H9 (cell line): ENCODE measurements at regions not wholly inside any gene's neighbourhood (a gene's known extent, or its start where the extent isn't known, plus 50 kb on each side); places are given as distances from the start of the nearest gene placed in this dataset.

Source experiments
- DNase-seq: peaks from one replicate; pipeline ENCODE4 v3.0.0-alpha.2; 2017
- H2AFZ ChIP-seq: one replicate; pipeline ENCODE4 v1.6.1; 2013; ENCODE audit warnings: mild to moderate bottlenecking, low read length, control low read depth, moderate library complexity
- H2AK5ac ChIP-seq: 2 replicates; pipeline ENCODE4 v1.6.1; 2013; ENCODE audit warnings: low read length, control low read depth, mixed read lengths; ENCODE audit not compliant: insufficient read length
- H2BK120ac ChIP-seq: one replicate; pipeline ENCODE4 v1.6.1; 2013; ENCODE audit warnings: low read depth, mild to moderate bottlenecking, low read length, control low read depth, inconsistent platforms; ENCODE audit not compliant: poor library complexity, severe bottlenecking
- H2BK12ac ChIP-seq: 2 replicates; pipeline ENCODE4 v1.6.1; 2013; ENCODE audit warnings: low read length, control low read depth, mixed read lengths, low read depth; ENCODE audit not compliant: insufficient read length
- H2BK15ac ChIP-seq: 2 replicates; pipeline ENCODE4 v1.6.1; 2013; ENCODE audit warnings: low read depth, low read length, control low read depth
- H2BK20ac ChIP-seq: one replicate; pipeline ENCODE4 v1.6.1; 2013; ENCODE audit warnings: low read depth, mild to moderate bottlenecking, low read length, control low read depth, inconsistent platforms; ENCODE audit not compliant: poor library complexity, severe bottlenecking
- H2BK5ac ChIP-seq: 2 replicates; pipeline ENCODE4 v1.6.1; 2013; ENCODE audit warnings: low read length, control low read depth, mixed read lengths; ENCODE audit not compliant: insufficient read length
- H3K14ac ChIP-seq: 2 replicates; pipeline ENCODE4 v1.6.1; 2013; ENCODE audit warnings: low read length, control low read depth; ENCODE audit not compliant: insufficient read depth
- H3K18ac ChIP-seq: 2 replicates; pipeline ENCODE4 v1.6.1; 2013; ENCODE audit warnings: low read depth, mild to moderate bottlenecking, mixed read lengths, low read length, control low read depth; ENCODE audit not compliant: insufficient read length
- H3K23ac ChIP-seq: 2 replicates; pipeline ENCODE4 v1.6.1; 2013; ENCODE audit warnings: low read length, control low read depth, mixed read lengths, low read depth; ENCODE audit not compliant: insufficient read length
- H3K23me2 ChIP-seq: 2 replicates; pipeline ENCODE4 v1.6.1; 2013; ENCODE audit warnings: low read depth, mild to moderate bottlenecking, mixed read lengths, low read length, control low read depth; ENCODE audit not compliant: insufficient read length, poor library complexity, severe bottlenecking
- H3K27ac ChIP-seq: 2 replicates; pipeline ENCODE4 v1.5.1; 2013; ENCODE audit warnings: low read length, control low read depth, mixed read lengths, low read depth; ENCODE audit not compliant: insufficient read length
- H3K27me3 ChIP-seq: 2 replicates; pipeline ENCODE4 v1.6.1; 2013; ENCODE audit warnings: low read length, control low read depth, inconsistent platforms; ENCODE audit not compliant: insufficient read depth
- H3K4ac ChIP-seq: 2 replicates; pipeline ENCODE4 v1.6.1; 2013; ENCODE audit warnings: low read depth, mild to moderate bottlenecking, control low read depth, inconsistent platforms, low read length, moderate library complexity
- H3K4me1 ChIP-seq: 2 replicates; pipeline ENCODE4 v1.6.1; 2013; ENCODE audit warnings: low read length, control low read depth, inconsistent platforms; ENCODE audit not compliant: insufficient read depth
- H3K4me2 ChIP-seq: 2 replicates; pipeline ENCODE4 v1.6.1; 2013; ENCODE audit warnings: low read length, control low read depth, mixed read lengths; ENCODE audit not compliant: insufficient read length, insufficient read depth
- H3K56ac ChIP-seq: 2 replicates; pipeline ENCODE4 v1.6.1; 2013; ENCODE audit warnings: low read depth, mild to moderate bottlenecking, mixed read lengths, low read length, control low read depth; ENCODE audit not compliant: insufficient read length
- H3K79me1 ChIP-seq: 2 replicates; pipeline ENCODE4 v1.6.1; 2013; ENCODE audit warnings: low read depth, mild to moderate bottlenecking, moderate library complexity, low read length, control low read depth, inconsistent platforms; ENCODE audit not compliant: insufficient read depth, poor library complexity, severe bottlenecking
- H3K79me2 ChIP-seq: 2 replicates; pipeline ENCODE4 v1.6.1; 2013; ENCODE audit warnings: low read length, control low read depth, inconsistent platforms; ENCODE audit not compliant: insufficient read depth
- H3K9ac ChIP-seq: 2 replicates; pipeline ENCODE4 v1.6.1; 2013; ENCODE audit warnings: low read length, control low read depth, mixed read lengths; ENCODE audit not compliant: insufficient read length; ENCODE audit errors: extremely low read depth
- H3K9me3 ChIP-seq: one replicate; pipeline ENCODE4 v1.6.1; 2013; ENCODE audit warnings: low read depth, low read length, inconsistent platforms; ENCODE audit not compliant: control insufficient read depth
- H3T11ph ChIP-seq: one replicate; pipeline ENCODE4 v1.6.1; 2013; ENCODE audit warnings: mild to moderate bottlenecking, low read length, control low read depth, inconsistent platforms
- H4K20me1 ChIP-seq: one replicate; pipeline ENCODE4 v1.6.1; 2013; ENCODE audit not compliant: control insufficient read depth, insufficient read length, insufficient read depth
- H4K5ac ChIP-seq: 2 replicates; pipeline ENCODE4 v1.6.1; 2013; ENCODE audit warnings: low read depth, mild to moderate bottlenecking, mixed read lengths, low read length, control low read depth; ENCODE audit not compliant: insufficient read length
- H4K8ac ChIP-seq: replicated peaks from 2 replicates; pipeline ENCODE4 v1.6.1; 2013; ENCODE audit warnings: low read length, control low read depth, mixed read lengths, low read depth; ENCODE audit not compliant: insufficient read length
- H4K91ac ChIP-seq: 2 replicates; pipeline ENCODE4 v1.6.1; 2013; ENCODE audit warnings: low read depth, mild to moderate bottlenecking, moderate library complexity, mixed read lengths, low read length, control low read depth; ENCODE audit not compliant: insufficient read length
- H3K27ac Mint-ChIP-seq, 3 experiments: 2 replicates in 2 of 3; 3 replicates in 1 of 3; pipeline ENCODE4 v1.8.0; 2020 to 2021; ENCODE audit warnings: mixed read lengths in 3 of 3, mild to moderate bottlenecking in 1 of 3, moderate library complexity in 1 of 3
- H3K27me3 Mint-ChIP-seq: 2 replicates; pipeline ENCODE4 v1.8.0; 2021; ENCODE audit warnings: low read depth, mild to moderate bottlenecking, moderate library complexity, mixed read lengths
- H3K36me3 Mint-ChIP-seq, 3 experiments: 2 replicates in 2 of 3; 3 replicates in 1 of 3; pipeline ENCODE4 v1.8.0; 2020 to 2021; ENCODE audit warnings: low read depth in 3 of 3, mixed read lengths in 3 of 3; ENCODE audit not compliant: insufficient read depth in 1 of 3
- H3K4me1 Mint-ChIP-seq, 2 experiments: 2 replicates each; pipeline ENCODE4 v1.8.0; 2020; ENCODE audit warnings: mixed read lengths in 2 of 2
- H3K4me3 Mint-ChIP-seq, 2 experiments: 2 replicates in 1 of 2; 3 replicates in 1 of 2; pipeline ENCODE4 v1.8.0; 2020 to 2021; ENCODE audit warnings: mild to moderate bottlenecking in 2 of 2, mixed read lengths in 2 of 2, moderate library complexity in 1 of 2
- H3K9me3 Mint-ChIP-seq, 2 experiments: 2 replicates in 1 of 2; 3 replicates in 1 of 2; pipeline ENCODE4 v1.8.0; 2020; ENCODE audit warnings: mild to moderate bottlenecking in 2 of 2, mixed read lengths in 2 of 2, moderate library complexity in 1 of 2
- WGBS: extraction: QIAGEN DNeasy Blood & Tissue Kit; methylation state at CpG from one replicate; pipeline ENCODE4 v1.1.7; 2013; ENCODE audit warnings: missing lambda C conversion rate, low lambda C conversion rate, mixed read lengths; ENCODE audit not compliant: insufficient read length; ENCODE audit errors: extremely low coverage; 5-methylcytosine and 5-hydroxymethylcytosine counted together
- TF ChIP-seq, protein P1 (sequence below): fragments of 200-600 bp; sonication (generic); conservative IDR thresholded peaks from 3 replicates; pipeline ENCODE4 v1.8.0; 2021; ENCODE audit warnings: antibody characterized with exemption, mild to moderate bottlenecking

DNA sequence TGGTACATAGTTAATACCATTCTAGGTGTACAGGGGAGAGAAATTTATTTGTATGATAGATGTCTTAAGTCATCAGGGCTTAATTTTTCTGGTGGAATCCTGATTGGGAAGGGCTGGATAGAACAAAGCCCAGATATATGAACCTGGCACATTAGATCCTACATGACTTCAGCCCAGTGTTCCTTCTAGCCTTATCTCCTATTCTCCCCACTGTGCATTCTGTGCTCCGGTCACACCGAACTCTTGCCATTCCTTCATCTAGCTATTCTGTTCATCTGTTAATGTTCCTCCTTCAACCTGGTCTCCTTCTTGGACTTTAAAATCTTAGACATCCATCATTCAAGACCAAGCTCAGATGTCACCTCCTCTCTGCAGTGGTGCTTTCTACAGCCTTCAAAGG lies 68.9 kb upstream of the EED start:
- H3T11ph ChIP-seq = no peak overlapping the region
- H2BK12ac ChIP-seq = no peak overlapping the region
- H3K23me2 ChIP-seq = no peaks in the 10 kb centered on the region
- H3K23ac ChIP-seq = no peak overlapping the region
- no peak overlapping the region for H2AK5ac ChIP-seq
- TF ChIP-seq, protein P1, sequence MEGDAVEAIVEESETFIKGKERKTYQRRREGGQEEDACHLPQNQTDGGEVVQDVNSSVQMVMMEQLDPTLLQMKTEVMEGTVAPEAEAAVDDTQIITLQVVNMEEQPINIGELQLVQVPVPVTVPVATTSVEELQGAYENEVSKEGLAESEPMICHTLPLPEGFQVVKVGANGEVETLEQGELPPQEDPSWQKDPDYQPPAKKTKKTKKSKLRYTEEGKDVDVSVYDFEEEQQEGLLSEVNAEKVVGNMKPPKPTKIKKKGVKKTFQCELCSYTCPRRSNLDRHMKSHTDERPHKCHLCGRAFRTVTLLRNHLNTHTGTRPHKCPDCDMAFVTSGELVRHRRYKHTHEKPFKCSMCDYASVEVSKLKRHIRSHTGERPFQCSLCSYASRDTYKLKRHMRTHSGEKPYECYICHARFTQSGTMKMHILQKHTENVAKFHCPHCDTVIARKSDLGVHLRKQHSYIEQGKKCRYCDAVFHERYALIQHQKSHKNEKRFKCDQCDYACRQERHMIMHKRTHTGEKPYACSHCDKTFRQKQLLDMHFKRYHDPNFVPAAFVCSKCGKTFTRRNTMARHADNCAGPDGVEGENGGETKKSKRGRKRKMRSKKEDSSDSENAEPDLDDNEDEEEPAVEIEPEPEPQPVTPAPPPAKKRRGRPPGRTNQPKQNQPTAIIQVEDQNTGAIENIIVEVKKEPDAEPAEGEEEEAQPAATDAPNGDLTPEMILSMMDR = no peak
- no peak overlapping the region for H2BK20ac ChIP-seq
- no CpG with 5 or more reads among the region's 2 CpGs for WGBS
- H4K91ac ChIP-seq = no peak overlapping the region
- H3K27ac Mint-ChIP-seq = no peak overlapping the region
- no peaks in the 10 kb centered on the region for H3K4me1 ChIP-seq
- H4K20me1 ChIP-seq = no peaks in the 10 kb centered on the region
- no peaks in the 10 kb centered on the region for H3K27me3 ChIP-seq
- no peak overlapping the region for H3K56ac ChIP-seq
- H3K4me1 Mint-ChIP-seq = peaks cover 0 to 2% of the 10 kb centered on the region in 2 experiments; a peak in 1 of 4 replicates
- H3K4me2 ChIP-seq = no peak overlapping the region
- H3K14ac ChIP-seq = no peak overlapping the region
- H2BK120ac ChIP-seq = no peak overlapping the region
- no peak overlapping the region for H2BK5ac ChIP-seq
- H3K9ac ChIP-seq = no peak overlapping the region
- H3K18ac ChIP-seq = no peak overlapping the region
- no peaks in the 10 kb centered on the region for H3K79me1 ChIP-seq
- H2BK15ac ChIP-seq = no peak overlapping the region
- H4K8ac ChIP-seq = no peak overlapping the region
- H2AFZ ChIP-seq = no peak overlapping the region
- no peak overlapping the region for H3K4ac ChIP-seq
- no peaks in the 10 kb centered on the region; the same call in 1 of the 2 replicates for H3K27me3 Mint-ChIP-seq
- no peak overlapping the region for H3K27ac ChIP-seq
- H3K9me3 ChIP-seq = no peaks in the 10 kb centered on the region
- H3K79me2 ChIP-seq = no peaks in the 10 kb centered on the region
- DNase-seq = no peak
- H3K36me3 Mint-ChIP-seq = no peaks in the 10 kb centered on the region
- H3K4me3 Mint-ChIP-seq = no peak overlapping the region
- H4K5ac ChIP-seq = no peak overlapping the region
- H3K9me3 Mint-ChIP-seq = no peaks in the 10 kb centered on the region
